Subcutaneous abdominal adipose tissue (tissue), 5 donors: ENCODE measurements at regions not wholly inside any gene's neighbourhood (a gene's known extent, or its start where the extent isn't known, plus 50 kb on each side); places are given as distances from the start of the nearest gene placed in this dataset.
A peak's percentile ranks its signal among the peaks of the same experiment; 100 is the strongest.

Experiments used
- H3K27ac ChIP-seq: one replicate; pipeline ENCODE4 v1.7.0; 2013; ENCODE audit warnings: low read depth, mild to moderate bottlenecking, inconsistent platforms, low read length, moderate library complexity
- H3K27me3 ChIP-seq, 5 donors: one replicate each; pipeline ENCODE4 v1.7.0; 2013; ENCODE audit warnings: low read length in 5 of 5, inconsistent platforms in 1 of 5; ENCODE audit not compliant: control insufficient read depth in 5 of 5, insufficient read depth in 4 of 5
- H3K36me3 ChIP-seq, 5 donors: one replicate each; pipeline ENCODE4 v1.7.0; 2013; ENCODE audit warnings: low read length in 5 of 5; ENCODE audit not compliant: control insufficient read depth in 5 of 5, insufficient read depth in 5 of 5
- H3K4me1 ChIP-seq, 5 donors: one replicate each; pipeline ENCODE4 v1.7.0; 2013; ENCODE audit warnings: low read length in 5 of 5, mild to moderate bottlenecking in 3 of 5, moderate library complexity in 1 of 5; ENCODE audit not compliant: control insufficient read depth in 5 of 5, insufficient read depth in 5 of 5
- H3K4me3 ChIP-seq, 5 donors: one replicate each; pipeline ENCODE4 v1.7.0; 2013; ENCODE audit warnings: low read length in 5 of 5, low read depth in 1 of 5
- H3K9ac ChIP-seq, 5 donors: one replicate each; pipeline ENCODE4 v1.7.0; 2013; ENCODE audit warnings: low read length in 5 of 5, mild to moderate bottlenecking in 4 of 5, moderate library complexity in 3 of 5
- H3K9me3 ChIP-seq, 5 donors: one replicate each; pipeline ENCODE4 v1.7.0; 2013; ENCODE audit warnings: low read length in 5 of 5; ENCODE audit not compliant: control insufficient read depth in 5 of 5
- donor health status: healthy.
- donor health status: healthy.
- donor health status: healthy.
- donor health status: healthy.
- donor health status: healthy.

GRCh38 chr4:181661090-181661489, 582.1 kb upstream of the TENM3 start:
- H3K9me3 ChIP-seq = no peaks in the 10 kb centered on the region
- H3K9ac ChIP-seq = peak overlapping the region in 1 of 5 donors; percentile 19
- no peaks in the 10 kb centered on the region for H3K36me3 ChIP-seq
- H3K4me3 ChIP-seq = no peak overlapping the region
- no peaks in the 10 kb centered on the region for H3K27me3 ChIP-seq
- peak overlapping the region; percentile 82 for H3K27ac ChIP-seq
- H3K4me1 ChIP-seq = peaks cover 0 to 40% (median 22%) of the 10 kb centered on the region in 5 donors

- Histone ChIP-seq H3K9ac (peak overlapping the region in 1 of 5 donors; percentile 33), H3K9me3 (no peaks in the 10 kb centered on the region), H3K27me3 (no peaks in the 10 kb centered on the region), H3K36me3 (no peaks in the 10 kb centered on the region), H3K4me1 (peaks cover 0 to 40% (median 22%) of the 10 kb centered on the region in 5 donors), H3K27ac (peak overlapping the region; percentile 82), H3K4me3 (no peak overlapping the region)
Measured at GRCh38 chr4:181661923-181662322, 581.3 kb upstream of the TENM3 start.

GRCh38 chr4:181662383-181662782, 580.8 kb upstream of the TENM3 start:
- Histone ChIP-seq H3K9me3 (no peaks in the 10 kb centered on the region), H3K4me1 (peaks cover 0 to 40% (median 22%) of the 10 kb centered on the region in 5 donors), H3K4me3 (no peak overlapping the region), H3K9ac (no peak overlapping the region), H3K36me3 (no peaks in the 10 kb centered on the region), H3K27me3 (no peaks in the 10 kb centered on the region), H3K27ac (peak overlapping the region; percentile 82)

- H3K9me3 ChIP-seq = no peaks in the 10 kb centered on the region
- no peak overlapping the region for H3K4me3 ChIP-seq
- no peaks in the 10 kb centered on the region for H3K36me3 ChIP-seq
Measured at GRCh38 chr4:181670506-181670905, 572.7 kb upstream of the TENM3 start.

GRCh38 chr4:181671672-181672071, 571.5 kb upstream of the TENM3 start:
- Histone ChIP-seq H3K4me3 (no peak overlapping the region), H3K9me3 (no peaks in the 10 kb centered on the region), H3K4me1 (peaks cover 0 to 3% (median 0%) of the 10 kb centered on the region in 5 donors), H3K9ac (no peak overlapping the region), H3K27ac (no peak overlapping the region), H3K36me3 (no peaks in the 10 kb centered on the region), H3K27me3 (no peaks in the 10 kb centered on the region)

More at GRCh38 chr4:181670506-181670905, 572.7 kb upstream of the TENM3 start:
- Histone ChIP-seq H3K27ac (no peak overlapping the region), H3K4me1 (peaks cover 0 to 3% (median 0%) of the 10 kb centered on the region in 5 donors), H3K27me3 (no peaks in the 10 kb centered on the region), H3K9ac (no peak overlapping the region)

- Histone ChIP-seq H3K4me3 (no peak overlapping the region), H3K27ac (no peak overlapping the region), H3K9ac (no peak overlapping the region), H3K36me3 (no peaks in the 10 kb centered on the region), H3K9me3 (no peaks in the 10 kb centered on the region), H3K27me3 (no peaks in the 10 kb centered on the region), H3K4me1 (peaks cover 0 to 3% (median 0%) of the 10 kb centered on the region in 5 donors)
Measured at GRCh38 chr4:181672751-181673150, 570.5 kb upstream of the TENM3 start.

- H3K9me3 ChIP-seq = no peaks in the 10 kb centered on the region
- no peaks in the 10 kb centered on the region for H3K27me3 ChIP-seq
Measured at GRCh38 chr4:181674315-181674875, 568.8 kb upstream of the TENM3 start.

GRCh38 chr4:181676546-181676945, 566.7 kb upstream of the TENM3 start:
- Histone ChIP-seq H3K27me3 (no peaks in the 10 kb centered on the region), H3K27ac (no peak overlapping the region), H3K36me3 (no peaks in the 10 kb centered on the region), H3K9me3 (no peaks in the 10 kb centered on the region), H3K9ac (no peak overlapping the region), H3K4me1 (peaks cover 0 to 3% (median 0%) of the 10 kb centered on the region in 5 donors), H3K4me3 (no peak overlapping the region)

More at GRCh38 chr4:181674315-181674875, 568.8 kb upstream of the TENM3 start:
- H3K9ac ChIP-seq = no peak overlapping the region
- H3K4me3 ChIP-seq = no peak overlapping the region
- no peak overlapping the region for H3K27ac ChIP-seq
- H3K36me3 ChIP-seq = no peaks in the 10 kb centered on the region
- peaks cover 0 to 3% (median 0%) of the 10 kb centered on the region in 5 donors for H3K4me1 ChIP-seq

GRCh38 chr4:181677201-181677600, 566.0 kb upstream of the TENM3 start:
- H3K27me3 ChIP-seq = no peaks in the 10 kb centered on the region
- H3K9ac ChIP-seq = no peak overlapping the region
- no peaks in the 10 kb centered on the region for H3K36me3 ChIP-seq

GRCh38 chr4:181677621-181678020, 565.6 kb upstream of the TENM3 start:
- Histone ChIP-seq H3K27ac (no peak overlapping the region), H3K4me3 (no peak overlapping the region)

More at GRCh38 chr4:181677201-181677600, 566.0 kb upstream of the TENM3 start:
- Histone ChIP-seq H3K4me3 (no peak overlapping the region), H3K9me3 (no peaks in the 10 kb centered on the region), H3K4me1 (peaks cover 0 to 3% (median 0%) of the 10 kb centered on the region in 5 donors), H3K27ac (no peak overlapping the region)

More at GRCh38 chr4:181677621-181678020, 565.6 kb upstream of the TENM3 start:
- Histone ChIP-seq H3K27me3 (no peaks in the 10 kb centered on the region), H3K4me1 (peaks cover 0 to 3% (median 0%) of the 10 kb centered on the region in 5 donors), H3K9me3 (no peaks in the 10 kb centered on the region), H3K9ac (no peak overlapping the region), H3K36me3 (no peaks in the 10 kb centered on the region)
